ENCODE measurements at regions not wholly inside any gene's neighbourhood (a gene's known extent, or its start where the extent isn't known, plus 50 kb on each side); places are given as distances from the start of the nearest gene placed in this dataset.

DNA sequence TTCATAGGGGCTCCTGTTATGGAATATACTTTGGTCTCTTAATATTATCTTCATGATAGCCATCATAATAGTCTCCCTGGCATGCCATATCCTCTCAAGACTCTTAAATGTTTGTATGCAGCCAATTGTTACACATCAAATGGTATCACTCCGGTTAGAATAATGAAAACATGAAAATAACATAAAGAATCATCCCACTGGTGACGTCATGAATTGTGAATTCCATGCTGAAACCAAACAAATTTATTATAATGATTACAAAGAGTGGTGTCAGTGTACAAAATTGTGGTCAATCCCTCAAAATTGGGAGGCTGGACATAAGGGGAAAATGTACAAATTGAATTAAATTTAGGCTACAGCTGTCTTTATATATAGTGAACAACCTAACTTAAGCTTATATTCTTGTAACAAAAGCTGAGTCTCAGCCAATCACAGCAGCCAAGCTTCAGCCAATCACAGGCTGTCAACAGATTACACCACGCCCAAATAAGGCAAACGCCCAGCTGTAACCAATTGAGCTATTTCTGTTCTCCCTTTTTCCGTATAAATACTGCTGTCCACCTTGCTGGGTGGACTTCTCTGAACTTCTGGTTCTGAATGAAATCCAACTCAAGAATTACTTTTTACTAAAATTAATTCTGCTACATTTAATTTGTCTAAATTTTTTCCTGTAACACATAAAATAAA, 156.1 kb downstream of the CHD9NB start:
- no peaks in the 10 kb centered on the region for H3K27me3 ChIP-seq (ENCODE audit: control insufficient read depth, insufficient read depth, low read length, poor library complexity, severe bottlenecking)

DNA sequence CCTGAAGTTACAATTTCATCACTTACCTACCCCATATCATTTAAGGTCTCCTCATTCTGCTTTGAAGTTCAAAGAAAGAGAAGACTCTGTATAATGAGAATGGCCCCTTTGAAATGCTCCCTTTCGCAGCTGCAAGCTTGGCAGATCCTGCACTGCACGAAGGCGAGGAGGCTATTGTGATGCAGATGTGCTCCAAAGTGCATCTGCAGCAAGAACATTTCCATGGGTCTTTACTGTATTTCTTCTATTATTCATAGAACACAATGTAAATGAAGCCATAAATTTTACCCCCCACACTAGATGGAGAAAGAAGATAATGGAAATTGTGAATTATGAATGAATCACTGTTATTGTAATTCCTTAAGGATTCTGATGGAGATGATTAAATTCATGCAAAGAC, 178.7 kb downstream of the CHD9NB start:
- Histone ChIP-seq H3K9ac (ENCODE audit: extremely low read depth, low read length, poor library complexity, severe bottlenecking) (no peak overlapping the region), H3K36me3 (ENCODE audit: control insufficient read depth, insufficient read depth, low read length) (no peaks in the 10 kb centered on the region), H3K4me3 (ENCODE audit: low read length) (no peak overlapping the region), H3K27ac (ENCODE audit: low read depth, low read length) (peak overlapping the region; percentile 22), H3K27me3 (ENCODE audit: control insufficient read depth, insufficient read depth, low read length, poor library complexity, severe bottlenecking) (no peaks in the 10 kb centered on the region), H3K9me3 (ENCODE audit: control insufficient read depth, low read length) (no peaks in the 10 kb centered on the region), H3K4me1 (ENCODE audit: control insufficient read depth, insufficient read depth, low read length) (no peaks in the 10 kb centered on the region)
- Mint-ChIP-seq H3K36me3 (ENCODE audit: low read depth) (no peaks in the 10 kb centered on the region), H3K4me1 (peaks cover 4% of the 10 kb centered on the region), H3K4me3 (no peak overlapping the region), H3K27ac (no peak overlapping the region), H3K27me3 (ENCODE audit: insufficient read depth) (no peaks in the 10 kb centered on the region), H3K9me3 (no peaks in the 10 kb centered on the region)
- WGBS, 2 experiments (ENCODE audit: insufficient coverage in 1 of 2, insufficient read length in 1 of 2), result 74% methylated on average over 3 of the region's 3 CpGs; no CpG with 5 or more reads in 1 of the 2 experiments
- TF ChIP-seq, protein P1, sequence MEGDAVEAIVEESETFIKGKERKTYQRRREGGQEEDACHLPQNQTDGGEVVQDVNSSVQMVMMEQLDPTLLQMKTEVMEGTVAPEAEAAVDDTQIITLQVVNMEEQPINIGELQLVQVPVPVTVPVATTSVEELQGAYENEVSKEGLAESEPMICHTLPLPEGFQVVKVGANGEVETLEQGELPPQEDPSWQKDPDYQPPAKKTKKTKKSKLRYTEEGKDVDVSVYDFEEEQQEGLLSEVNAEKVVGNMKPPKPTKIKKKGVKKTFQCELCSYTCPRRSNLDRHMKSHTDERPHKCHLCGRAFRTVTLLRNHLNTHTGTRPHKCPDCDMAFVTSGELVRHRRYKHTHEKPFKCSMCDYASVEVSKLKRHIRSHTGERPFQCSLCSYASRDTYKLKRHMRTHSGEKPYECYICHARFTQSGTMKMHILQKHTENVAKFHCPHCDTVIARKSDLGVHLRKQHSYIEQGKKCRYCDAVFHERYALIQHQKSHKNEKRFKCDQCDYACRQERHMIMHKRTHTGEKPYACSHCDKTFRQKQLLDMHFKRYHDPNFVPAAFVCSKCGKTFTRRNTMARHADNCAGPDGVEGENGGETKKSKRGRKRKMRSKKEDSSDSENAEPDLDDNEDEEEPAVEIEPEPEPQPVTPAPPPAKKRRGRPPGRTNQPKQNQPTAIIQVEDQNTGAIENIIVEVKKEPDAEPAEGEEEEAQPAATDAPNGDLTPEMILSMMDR (conservative IDR thresholded peaks at IDR 0.05), result no peak
- no peak for DNase-seq

More for the DNA sequence above, 156.1 kb downstream of the CHD9NB start:
- Mint-ChIP-seq H3K9me3 (peaks cover 6% of the 10 kb centered on the region), H3K4me3 (no peak overlapping the region), H3K27ac (no peak overlapping the region), H3K27me3 (ENCODE audit: insufficient read depth) (no peaks in the 10 kb centered on the region), H3K4me1 (no peaks in the 10 kb centered on the region), H3K36me3 (ENCODE audit: low read depth) (no peaks in the 10 kb centered on the region)
- TF ChIP-seq, protein P1 (conservative IDR thresholded peaks at IDR 0.05), result no peak
- Histone ChIP-seq H3K9me3 (ENCODE audit: control insufficient read depth, low read length) (no peaks in the 10 kb centered on the region), H3K4me3 (ENCODE audit: low read length) (no peak overlapping the region), H3K9ac (ENCODE audit: extremely low read depth, low read length, poor library complexity, severe bottlenecking) (no peak overlapping the region), H3K4me1 (ENCODE audit: control insufficient read depth, insufficient read depth, low read length) (no peaks in the 10 kb centered on the region), H3K36me3 (ENCODE audit: control insufficient read depth, insufficient read depth, low read length) (no peaks in the 10 kb centered on the region), H3K27ac (ENCODE audit: low read depth, low read length) (no peak overlapping the region)
- DNase-seq, result no peak
- 89 to 100% methylated on average over 2 to 4 of the region's 5 CpGs for WGBS, 2 experiments (ENCODE audit: insufficient coverage in 1 of 2, insufficient read length in 1 of 2)

DNA sequence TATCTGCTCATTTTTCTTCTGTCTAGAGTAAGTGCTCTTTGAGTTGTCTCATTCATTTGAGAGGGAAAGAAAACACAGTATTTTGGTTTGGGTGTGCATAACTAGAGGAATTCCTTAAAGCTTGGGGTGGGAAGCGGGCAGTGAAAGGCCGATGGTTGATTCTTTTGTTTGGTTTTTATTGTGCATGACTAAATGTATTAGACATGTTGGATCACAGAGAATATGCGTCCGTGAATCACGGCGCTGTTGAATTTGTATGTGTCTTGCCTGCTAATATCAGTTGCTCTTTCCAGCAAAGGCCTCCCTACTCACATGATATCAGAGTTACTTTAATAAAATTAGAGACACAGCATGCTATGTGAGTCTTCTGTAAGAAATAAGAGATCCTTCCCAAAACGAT, 180.0 kb downstream of the CHD9NB start:
- 81 to 100% methylated on average over 1 to 7 of the region's 7 CpGs for WGBS, 2 experiments (ENCODE audit: insufficient coverage in 1 of 2, insufficient read length in 1 of 2)
- Histone ChIP-seq H3K4me3 (ENCODE audit: low read length) (no peak overlapping the region), H3K27ac (ENCODE audit: low read depth, low read length) (peak overlapping the region; percentile 65), H3K4me1 (ENCODE audit: control insufficient read depth, insufficient read depth, low read length) (no peaks in the 10 kb centered on the region), H3K9ac (ENCODE audit: extremely low read depth, low read length, poor library complexity, severe bottlenecking) (no peak overlapping the region), H3K36me3 (ENCODE audit: control insufficient read depth, insufficient read depth, low read length) (no peaks in the 10 kb centered on the region), H3K27me3 (ENCODE audit: control insufficient read depth, insufficient read depth, low read length, poor library complexity, severe bottlenecking) (no peaks in the 10 kb centered on the region), H3K9me3 (ENCODE audit: control insufficient read depth, low read length) (no peaks in the 10 kb centered on the region)
- no peaks in the 10 kb centered on the region for H3K27me3 Mint-ChIP-seq (ENCODE audit: insufficient read depth)
- H3K9me3 Mint-ChIP-seq, result no peaks in the 10 kb centered on the region
- no peak for DNase-seq
- H3K4me1 Mint-ChIP-seq, result peaks cover 4% of the 10 kb centered on the region
- H3K36me3 Mint-ChIP-seq (ENCODE audit: low read depth), result no peaks in the 10 kb centered on the region
- TF ChIP-seq, protein P1 (conservative IDR thresholded peaks at IDR 0.05), result no peak
- no peak overlapping the region for H3K4me3 Mint-ChIP-seq
- H3K27ac Mint-ChIP-seq, result no peak overlapping the region

All from endodermal cell (in vitro differentiated cells).